GM21529 (cell line): ENCODE measurements at regions not wholly inside any gene's neighbourhood (a gene's known extent, or its start where the extent isn't known, plus 50 kb on each side); places are given as distances from the start of the nearest gene placed in this dataset.

Experiments
- ATAC-seq: cut with Tn5 transposase; IDR thresholded peaks from one replicate; pipeline ENCODE4 v1.9.1; 2021; ENCODE audit not compliant: unreplicated experiment

- no peak for ATAC-seq
Measured at GRCh38 chr3:148075771-148076716, 621.7 kb upstream of the AGTR1 start.

- ATAC-seq: peak; percentile 43
Measured at GRCh38 chr3:148077318-148077923, 620.3 kb upstream of the AGTR1 start.

GRCh38 chr3:148077965-148078364, 619.7 kb upstream of the AGTR1 start:
- no peak for ATAC-seq

GRCh38 chr3:148078658-148079057, 619.0 kb upstream of the AGTR1 start:
- no peak for ATAC-seq

GRCh38 chr3:148079370-148079769, 618.3 kb upstream of the AGTR1 start:
- ATAC-seq: no peak

- no peak for ATAC-seq
Measured at GRCh38 chr3:148081926-148082325, 615.8 kb upstream of the AGTR1 start.

- no peak for ATAC-seq
Measured at GRCh38 chr3:148082506-148083280, 615.0 kb upstream of the AGTR1 start.

GRCh38 chr3:148083526-148084182, 614.0 kb upstream of the AGTR1 start:
- ATAC-seq: no peak

GRCh38 chr3:148084931-148085330, 612.8 kb upstream of the AGTR1 start:
- ATAC-seq: peak; percentile 94

GRCh38 chr3:148087601-148088371, 609.9 kb upstream of the AGTR1 start:
- ATAC-seq: no peak

- no peak for ATAC-seq
Measured at GRCh38 chr3:148089171-148089570, 608.5 kb upstream of the AGTR1 start.

- ATAC-seq: no peak
Measured at GRCh38 chr3:148090156-148090555, 607.5 kb upstream of the AGTR1 start.

GRCh38 chr3:148092624-148093347, 604.9 kb upstream of the AGTR1 start:
- no peak for ATAC-seq

GRCh38 chr3:148093753-148094152, 604.0 kb upstream of the AGTR1 start:
- no peak for ATAC-seq

- ATAC-seq: no peak
Measured at GRCh38 chr3:148095962-148096361, 601.7 kb upstream of the AGTR1 start.

GRCh38 chr3:148100476-148100875, 597.2 kb upstream of the AGTR1 start:
- no peak for ATAC-seq

GRCh38 chr3:148101061-148101460, 596.6 kb upstream of the AGTR1 start:
- ATAC-seq: no peak

- ATAC-seq: no peak
Measured at GRCh38 chr3:148102156-148102555, 595.5 kb upstream of the AGTR1 start.

- no peak for ATAC-seq
Measured at GRCh38 chr3:148106062-148106461, 591.6 kb upstream of the AGTR1 start.

- no peak for ATAC-seq
Measured at GRCh38 chr3:148126956-148127355, 570.7 kb upstream of the AGTR1 start.
